A549 (cell line): ENCODE measurements at regions not wholly inside any gene's neighbourhood (a gene's known extent, or its start where the extent isn't known, plus 50 kb on each side); places are given as distances from the start of the nearest gene placed in this dataset.

Experiments used
- ATAC-seq, 2 experiments: fragments of 200-7000 bp in 1 of 2; fragments of >200 bp in 1 of 2; cut with Nextera tagmentation in 1 of 2; cut with Tn5 transposase in 1 of 2; 3 replicates each; pipeline versions ENCODE4 v1.8.0 to v1.9.1; 2018 to 2020; ENCODE audit warnings: mild to moderate bottlenecking in 1 of 2, moderate library complexity in 1 of 2
- CTCF ChIA-PET: fragments of 300-600 bp; sonication (Branson Sonifier 250); formaldehyde crosslinking; extraction: SDS; loops from one replicate; lab custom pipeline; 2021; ENCODE audit warnings: antibody characterized with exemption, inconsistent platforms; lab: Yijun Ruan, JAX
- POLR2A ChIA-PET: fragments of 350-600 bp; formaldehyde crosslinking; extraction: SDS; loops from one replicate; lab custom pipeline; 2021; ENCODE audit warnings: antibody characterized with exemption, inconsistent platforms; lab: Yijun Ruan, JAX
- DNase-seq, 2 experiments: peaks; one replicate each; pipeline versions ENCODE4 v3.0.0 to v3.0.0-alpha.2; 2011 to 2016; ENCODE audit warnings: low read depth in 1 of 2, low spot score in 1 of 2
- FAIRE-seq: peaks from 2 replicates; lab custom pipeline; 2011; peaks lifted over from hg19 to GRCh38; lab: Jason Lieb, UNC
- H3K27ac ChIP-seq, 2 experiments: fragments of >200 bp; sonication (Bioruptor Twin); formaldehyde crosslinking; 3 replicates each; pipeline ENCODE4 v1.5.1; 2016 to 2017
- H3K4me1 ChIP-seq: fragments of >200 bp; sonication (Bioruptor Twin); formaldehyde crosslinking; 3 replicates; pipeline ENCODE4 v1.6.1; 2016
- H3K4me2 ChIP-seq: fragments of >200 bp; sonication (Bioruptor Twin); formaldehyde crosslinking; 3 replicates; pipeline ENCODE4 v1.6.1; 2016
- H3K4me3 ChIP-seq: fragments of >200 bp; sonication (Bioruptor Twin); formaldehyde crosslinking; 3 replicates; pipeline ENCODE4 v1.5.1; 2016
- H3K9me3 ChIP-seq: fragments of >200 bp; sonication (Bioruptor Twin); formaldehyde crosslinking; 3 replicates; pipeline ENCODE4 v1.6.1; 2016
- BHLHE40 ChIP-seq: IDR thresholded peaks from 2 replicates; pipeline ENCODE4 v1.6.1; 2012; ENCODE audit warnings: low read depth, low read length, inconsistent platforms
- CBX8 ChIP-seq: fragments of 200-600 bp; sonication (generic); IDR thresholded peaks from 2 replicates; pipeline ENCODE4 v1.6.1; 2016
- EHF ChIP-seq: fragments of 250-450 bp; sonication (Bioruptor Pico); IDR thresholded peaks from 2 replicates; pipeline ENCODE4 v1.5.0; 2020; ENCODE audit warnings: mild to moderate bottlenecking
- EHMT2 ChIP-seq: fragments of 200-600 bp; sonication (generic); IDR thresholded peaks from 2 replicates; pipeline ENCODE4 v1.6.1; 2016; ENCODE audit warnings: antibody characterized with exemption, low read depth, mild to moderate bottlenecking, moderate library complexity
- FOSL2 ChIP-seq, 2 experiments: fragments of 450-650 bp in 1 of 2; fragments of >200 bp in 1 of 2; sonication (Bioruptor Twin) in 1 of 2; formaldehyde crosslinking; IDR thresholded peaks; 2 replicates each; pipeline versions ENCODE4 v1.5.0 to v1.6.1; 2016 to 2020; ENCODE audit warnings: mild to moderate bottlenecking in 1 of 2, moderate library complexity in 1 of 2
- FOXS1 ChIP-seq: fragments of 250-450 bp; sonication (Bioruptor Pico); IDR thresholded peaks from 2 replicates; pipeline ENCODE4 v1.5.0; 2020; ENCODE audit warnings: mild to moderate bottlenecking, moderate library complexity
- GATA3 ChIP-seq: IDR thresholded peaks from 2 replicates; pipeline ENCODE4 v1.6.1; 2012; ENCODE audit warnings: borderline replicate concordance
- HES2 ChIP-seq: fragments of >200 bp; sonication (Bioruptor Twin); formaldehyde crosslinking; IDR thresholded peaks from 2 replicates; pipeline ENCODE4 v1.6.1; 2016
- HEYL ChIP-seq: fragments of 250-450 bp; sonication (Bioruptor Pico); IDR thresholded peaks from 2 replicates; pipeline ENCODE4 v1.8.0; 2021; ENCODE audit warnings: mild to moderate bottlenecking, moderate library complexity
- HOXA7 ChIP-seq: fragments of 250-450 bp; sonication (Bioruptor Pico); IDR thresholded peaks from 2 replicates; pipeline ENCODE4 v1.5.0; 2020; ENCODE audit warnings: mild to moderate bottlenecking, moderate library complexity
- HOXB5 ChIP-seq: fragments of 250-450 bp; sonication (Bioruptor Pico); IDR thresholded peaks from 2 replicates; pipeline ENCODE4 v1.5.0; 2020; ENCODE audit warnings: mild to moderate bottlenecking, moderate library complexity
- JUN ChIP-seq, 2 experiments: fragments of >200 bp; sonication (Bioruptor Twin); formaldehyde crosslinking; IDR thresholded peaks; 2 replicates in 1 of 2; 3 replicates in 1 of 2; pipeline ENCODE4 v1.6.1; 2016 to 2017
- JUNB ChIP-seq: fragments of >200 bp; sonication (Bioruptor Twin); formaldehyde crosslinking; IDR thresholded peaks from 2 replicates; pipeline ENCODE4 v1.6.1; 2016
- KDM5A ChIP-seq: fragments of 200-600 bp; sonication (generic); IDR thresholded peaks from 2 replicates; pipeline ENCODE4 v1.6.1; 2016; ENCODE audit warnings: antibody characterized with exemption, mild to moderate bottlenecking
- MAFK ChIP-seq: fragments of 450-650 bp; IDR thresholded peaks from 2 replicates; pipeline ENCODE4 v1.6.1; 2014; ENCODE audit not compliant: partially characterized antibody
- MAZ ChIP-seq: fragments of 150-350 bp; IDR thresholded peaks from 2 replicates; pipeline ENCODE4 v1.6.1; 2014; ENCODE audit warnings: antibody characterized with exemption, low read depth, low read length, borderline replicate concordance
- NFE2L2 ChIP-seq: fragments of 150-350 bp; conservative IDR thresholded peaks from 2 replicates; pipeline ENCODE4 v1.6.1; 2014; ENCODE audit warnings: low read length
- NR3C1 ChIP-seq: fragments of >200 bp; sonication (Bioruptor Twin); formaldehyde crosslinking; IDR thresholded peaks from 3 replicates; pipeline ENCODE4 v1.6.1; 2017
- RCOR1 ChIP-seq: fragments of 150-350 bp; IDR thresholded peaks from 2 replicates; pipeline ENCODE4 v1.6.1; 2014; ENCODE audit warnings: antibody characterized with exemption, low read length, low read depth
- REST ChIP-seq: fragments of 200-600 bp; sonication (generic); IDR thresholded peaks from 2 replicates; pipeline ENCODE4 v1.6.1; 2016; ENCODE audit warnings: antibody characterized with exemption, mild to moderate bottlenecking, moderate library complexity
- RNF2 ChIP-seq: fragments of 200-600 bp; sonication (generic); IDR thresholded peaks from 2 replicates; pipeline ENCODE4 v1.6.1; 2016; ENCODE audit warnings: low read depth, mild to moderate bottlenecking, antibody characterized with exemption, moderate library complexity, borderline replicate concordance
- TFCP2L1 ChIP-seq: fragments of 250-450 bp; sonication (Bioruptor Pico); IDR thresholded peaks from 2 replicates; pipeline ENCODE4 v1.5.0; 2021; ENCODE audit warnings: mild to moderate bottlenecking
- WGBS: methylation state at CpG from one replicate; pipeline ENCODE4 v1.1.6; 2017; ENCODE audit errors: missing lambda C conversion rate; 5-methylcytosine and 5-hydroxymethylcytosine counted together
- TF ChIP-seq, protein P1 (sequence below): fragments of >200 bp; sonication (Bioruptor Twin); formaldehyde crosslinking; IDR thresholded peaks from 3 replicates; pipeline ENCODE4 v1.5.1; 2016
- TF ChIP-seq, protein P2 (sequence below): fragments of >200 bp; sonication (Bioruptor Twin); formaldehyde crosslinking; IDR thresholded peaks from 3 replicates; pipeline ENCODE4 v1.6.1; 2016
- TF ChIP-seq, protein P3 (sequence below): fragments of 450-650 bp; IDR thresholded peaks from 2 replicates; pipeline ENCODE4 v1.6.1; 2014; ENCODE audit warnings: antibody characterized with exemption

GRCh38 chr5:60332244-60333004 lies 367.5 kb downstream of the DEPDC1B start:
- Histone ChIP-seq H3K9me3 (0 out of 3 replicates have a peak, but pooled peaks cover 3% of the 10 kb centered on the region), H3K4me1 (peaks cover 22% of the 10 kb centered on the region; the same call in 1 of the 3 replicates), H3K4me3 (no peak overlapping the region)
- DNase-seq = peak in 1 of 2 experiments; percentile 13
- ATAC-seq = peak; percentile 58 to 69; a peak in 5 of 6 replicates
- CTCF ChIA-PET = interaction anchor here (0.7 to 1.1 kb wide), 2 partner anchors 515 to 519 kb away, joined by 3 read pairs; no protein-coding TSS in a partner anchor
- no peak for TF ChIP-seq TFCP2L1 (CRISPR knock-in tag)
- peak; percentile 26; the same call in 1 of the 2 replicates for TF ChIP-seq FOSL2 (IDR thresholded peaks at IDR 0.05)
- TF ChIP-seq FOSL2 (CRISPR knock-in tag; IDR thresholded peaks at IDR 0.05) = peak; percentile 77
- peak; percentile 53 for TF ChIP-seq JUNB
- TF ChIP-seq HOXB5 (CRISPR knock-in tag) = no peak
- TF ChIP-seq MAFK = peak; percentile 77
- TF ChIP-seq, all 56 proteins: peak for 3
- no peak for FAIRE-seq
- peak overlapping the region; percentile 2; the same call in 1 of the 3 replicates for H3K4me2 ChIP-seq
- peak overlapping the region in 1 of 2 experiments; percentile 46; a peak in 1 of 6 replicates for H3K27ac ChIP-seq
- WGBS = 29% methylated on average over 2 of the region's 2 CpGs
- POLR2A ChIA-PET = no interaction called here

DNA sequence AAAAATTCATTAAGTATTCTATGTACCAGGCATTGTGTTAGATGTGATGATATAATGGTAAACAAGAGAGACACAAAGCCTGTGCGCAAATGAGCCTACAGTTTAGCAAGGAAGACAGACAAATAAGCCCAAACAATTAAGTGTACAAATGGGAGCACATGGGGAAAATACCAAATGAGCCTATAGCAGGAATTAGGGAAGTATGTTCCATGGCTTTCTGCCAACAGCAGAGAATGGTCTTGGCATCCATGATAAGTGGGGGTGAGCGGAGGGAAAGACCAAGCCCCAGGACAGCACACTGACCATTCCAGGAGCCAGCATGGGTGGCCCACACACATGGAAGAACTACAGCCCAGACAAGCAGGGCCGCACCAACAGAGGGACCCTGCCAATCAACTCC lies 369.7 kb downstream of the DEPDC1B start:
- H3K27ac ChIP-seq = no peak overlapping the region
- DNase-seq (no peak), FAIRE-seq (no peak), ATAC-seq (no peak)
- 0 out of 3 replicates have a peak, but pooled peaks cover 3% of the 10 kb centered on the region for H3K9me3 ChIP-seq
- H3K4me3 ChIP-seq = no peak overlapping the region
- peaks cover 22% of the 10 kb centered on the region; the same call in 1 of the 3 replicates for H3K4me1 ChIP-seq
- ChIA-PET POLR2A (no interaction called here), CTCF (no interaction called here)
- WGBS = 84% methylated on average over 3 of the region's 3 CpGs
- TF ChIP-seq HEYL (CRISPR knock-in tag) (no peak), CBX8 (no peak), NR3C1 (no peak), BHLHE40 (no peak), RNF2 (no peak), JUNB (no peak)
- H3K4me2 ChIP-seq = no peak overlapping the region

DNA sequence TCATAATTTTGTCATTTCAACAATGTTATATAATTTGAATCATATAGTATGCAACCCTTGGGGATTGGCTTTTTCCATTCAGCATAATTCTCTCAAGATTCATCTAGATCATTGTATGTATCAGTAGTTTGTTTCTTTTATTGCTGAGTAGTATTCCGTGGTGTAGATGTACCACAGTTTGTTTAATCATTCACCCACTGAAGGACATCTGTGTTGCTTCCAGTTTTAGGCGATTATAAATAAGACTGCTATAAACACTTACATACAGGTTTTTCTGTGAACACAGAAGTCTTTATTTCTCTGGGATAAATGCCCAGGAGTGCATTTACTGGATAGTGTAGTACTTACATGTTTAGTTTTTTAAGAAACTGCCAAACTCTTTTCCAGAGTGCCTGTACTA lies 374.1 kb downstream of the DEPDC1B start:
- no peak for ATAC-seq
- 47% methylated on average over 2 of the region's 2 CpGs for WGBS
- CTCF ChIA-PET = interaction anchor here (0.6 kb wide), 1 partner anchor 41 kb away, joined by 3 read pairs; no protein-coding TSS in a partner anchor
- no peak for TF ChIP-seq HES2
- TF ChIP-seq RCOR1 = no peak
- no peak for TF ChIP-seq KDM5A
- TF ChIP-seq JUN (IDR thresholded peaks at IDR 0.05) = no peak
- TF ChIP-seq MAZ = no peak
- TF ChIP-seq, protein P1, sequence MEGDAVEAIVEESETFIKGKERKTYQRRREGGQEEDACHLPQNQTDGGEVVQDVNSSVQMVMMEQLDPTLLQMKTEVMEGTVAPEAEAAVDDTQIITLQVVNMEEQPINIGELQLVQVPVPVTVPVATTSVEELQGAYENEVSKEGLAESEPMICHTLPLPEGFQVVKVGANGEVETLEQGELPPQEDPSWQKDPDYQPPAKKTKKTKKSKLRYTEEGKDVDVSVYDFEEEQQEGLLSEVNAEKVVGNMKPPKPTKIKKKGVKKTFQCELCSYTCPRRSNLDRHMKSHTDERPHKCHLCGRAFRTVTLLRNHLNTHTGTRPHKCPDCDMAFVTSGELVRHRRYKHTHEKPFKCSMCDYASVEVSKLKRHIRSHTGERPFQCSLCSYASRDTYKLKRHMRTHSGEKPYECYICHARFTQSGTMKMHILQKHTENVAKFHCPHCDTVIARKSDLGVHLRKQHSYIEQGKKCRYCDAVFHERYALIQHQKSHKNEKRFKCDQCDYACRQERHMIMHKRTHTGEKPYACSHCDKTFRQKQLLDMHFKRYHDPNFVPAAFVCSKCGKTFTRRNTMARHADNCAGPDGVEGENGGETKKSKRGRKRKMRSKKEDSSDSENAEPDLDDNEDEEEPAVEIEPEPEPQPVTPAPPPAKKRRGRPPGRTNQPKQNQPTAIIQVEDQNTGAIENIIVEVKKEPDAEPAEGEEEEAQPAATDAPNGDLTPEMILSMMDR = no peak
- TF ChIP-seq GATA3 = no peak
- TF ChIP-seq NFE2L2 = no peak
- no peak for TF ChIP-seq EHMT2
- TF ChIP-seq REST = no peak
- no peak for TF ChIP-seq HOXA7
- no peak for TF ChIP-seq MAFK
- TF ChIP-seq, protein P2, sequence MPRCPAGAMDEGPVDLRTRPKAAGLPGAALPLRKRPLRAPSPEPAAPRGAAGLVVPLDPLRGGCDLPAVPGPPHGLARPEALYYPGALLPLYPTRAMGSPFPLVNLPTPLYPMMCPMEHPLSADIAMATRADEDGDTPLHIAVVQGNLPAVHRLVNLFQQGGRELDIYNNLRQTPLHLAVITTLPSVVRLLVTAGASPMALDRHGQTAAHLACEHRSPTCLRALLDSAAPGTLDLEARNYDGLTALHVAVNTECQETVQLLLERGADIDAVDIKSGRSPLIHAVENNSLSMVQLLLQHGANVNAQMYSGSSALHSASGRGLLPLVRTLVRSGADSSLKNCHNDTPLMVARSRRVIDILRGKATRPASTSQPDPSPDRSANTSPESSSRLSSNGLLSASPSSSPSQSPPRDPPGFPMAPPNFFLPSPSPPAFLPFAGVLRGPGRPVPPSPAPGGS = no peak
- TF ChIP-seq, protein P3, sequence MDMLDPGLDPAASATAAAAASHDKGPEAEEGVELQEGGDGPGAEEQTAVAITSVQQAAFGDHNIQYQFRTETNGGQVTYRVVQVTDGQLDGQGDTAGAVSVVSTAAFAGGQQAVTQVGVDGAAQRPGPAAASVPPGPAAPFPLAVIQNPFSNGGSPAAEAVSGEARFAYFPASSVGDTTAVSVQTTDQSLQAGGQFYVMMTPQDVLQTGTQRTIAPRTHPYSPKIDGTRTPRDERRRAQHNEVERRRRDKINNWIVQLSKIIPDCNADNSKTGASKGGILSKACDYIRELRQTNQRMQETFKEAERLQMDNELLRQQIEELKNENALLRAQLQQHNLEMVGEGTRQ = no peak
- TF ChIP-seq FOXS1 (CRISPR knock-in tag) = no peak
- TF ChIP-seq JUNB = no peak
- no peak for TF ChIP-seq EHF (CRISPR knock-in tag)
- POLR2A ChIA-PET = no interaction called here
- DNase-seq = no peak
- FAIRE-seq = no peak
- Histone ChIP-seq H3K4me1 (no peaks in the 10 kb centered on the region), H3K9me3 (peaks cover 7% of the 10 kb centered on the region; the same call in 2 of the 3 replicates), H3K4me3 (no peak overlapping the region), H3K4me2 (no peak overlapping the region), H3K27ac (no peak overlapping the region)
